ENCODE measurements at regions not wholly inside any gene's neighbourhood (a gene's known extent, or its start where the extent isn't known, plus 50 kb on each side); places are given as distances from the start of the nearest gene placed in this dataset.

DNA sequence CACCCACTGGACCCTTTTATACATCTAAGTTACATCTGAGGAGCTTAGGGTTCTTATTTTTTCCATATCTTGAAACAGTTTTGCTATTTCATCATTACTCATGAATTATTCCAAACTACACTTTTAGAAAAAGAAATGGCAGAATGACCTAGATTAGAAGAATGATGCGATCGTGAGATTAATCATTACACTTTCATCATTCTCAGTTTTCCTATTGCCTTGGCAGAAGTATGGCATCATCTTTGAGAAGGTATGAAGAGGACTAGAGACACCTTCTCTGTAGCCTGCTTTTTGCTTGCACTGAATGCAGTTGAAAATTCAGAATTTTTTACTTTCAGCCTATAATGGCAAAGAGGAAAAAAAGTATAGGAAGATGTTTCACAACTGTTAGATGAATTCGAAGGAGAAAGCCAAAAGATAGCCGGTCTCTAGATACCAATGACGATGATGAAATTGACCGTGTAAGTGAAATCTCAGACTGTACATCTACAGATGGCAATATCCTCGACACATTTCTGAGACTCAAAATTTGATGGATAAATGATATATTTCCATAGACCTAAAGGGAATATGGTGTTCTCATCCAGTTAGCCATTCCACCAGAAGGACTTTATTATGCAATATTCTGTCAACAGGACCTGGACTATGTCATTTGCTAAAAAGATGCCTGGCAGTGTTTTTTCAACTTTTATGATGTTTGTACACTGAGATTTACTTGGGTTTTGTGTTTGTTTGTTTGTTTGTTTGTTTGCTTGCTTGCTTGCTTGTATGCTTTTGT, 191.8 kb downstream of the TOMM20 start:
- DNase-seq (ENCODE audit: low read depth) = no peak

DNA sequence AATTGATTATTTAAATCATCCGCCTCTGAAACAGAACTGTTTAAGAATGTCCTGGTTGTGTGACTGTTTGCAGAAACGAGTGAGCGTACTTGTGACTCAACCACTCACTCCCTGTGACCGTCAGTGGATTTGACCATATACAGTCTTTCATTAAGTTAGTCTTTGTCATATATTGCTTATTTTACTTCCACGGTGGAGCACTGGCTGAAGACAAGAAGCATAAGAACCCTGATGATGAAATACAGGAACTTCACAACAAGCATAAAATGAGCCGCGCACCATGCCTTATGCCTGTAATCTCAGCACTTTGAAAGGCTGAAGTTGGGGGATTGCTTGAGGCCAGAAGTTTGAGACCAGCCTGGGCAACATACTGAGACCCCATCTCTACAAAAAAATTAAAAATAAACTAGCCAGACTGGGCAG, 194.0 kb downstream of the TOMM20 start:
- DNase-seq (ENCODE audit: low read depth) = no peak

DNA sequence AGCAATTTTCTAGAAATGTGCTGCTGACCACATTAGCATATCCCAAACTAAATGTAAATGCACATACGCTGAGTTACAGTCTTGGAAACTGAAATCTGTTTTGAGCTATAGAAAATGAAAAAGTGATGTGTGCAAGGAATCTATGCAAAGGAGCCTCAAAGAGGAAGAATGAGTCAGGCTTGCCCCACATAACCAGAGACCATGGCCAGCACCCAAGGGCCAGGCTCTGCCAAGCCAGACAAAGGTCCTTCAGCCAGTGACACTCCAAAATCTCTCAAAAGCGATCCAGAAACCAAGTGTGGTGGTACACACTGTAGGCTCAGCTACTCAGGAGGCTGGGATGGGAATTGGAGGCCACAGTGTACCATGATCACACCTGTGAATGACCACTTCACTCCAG, 195.2 kb downstream of the TOMM20 start:
- DNase-seq (ENCODE audit: low read depth) = no peak

DNA sequence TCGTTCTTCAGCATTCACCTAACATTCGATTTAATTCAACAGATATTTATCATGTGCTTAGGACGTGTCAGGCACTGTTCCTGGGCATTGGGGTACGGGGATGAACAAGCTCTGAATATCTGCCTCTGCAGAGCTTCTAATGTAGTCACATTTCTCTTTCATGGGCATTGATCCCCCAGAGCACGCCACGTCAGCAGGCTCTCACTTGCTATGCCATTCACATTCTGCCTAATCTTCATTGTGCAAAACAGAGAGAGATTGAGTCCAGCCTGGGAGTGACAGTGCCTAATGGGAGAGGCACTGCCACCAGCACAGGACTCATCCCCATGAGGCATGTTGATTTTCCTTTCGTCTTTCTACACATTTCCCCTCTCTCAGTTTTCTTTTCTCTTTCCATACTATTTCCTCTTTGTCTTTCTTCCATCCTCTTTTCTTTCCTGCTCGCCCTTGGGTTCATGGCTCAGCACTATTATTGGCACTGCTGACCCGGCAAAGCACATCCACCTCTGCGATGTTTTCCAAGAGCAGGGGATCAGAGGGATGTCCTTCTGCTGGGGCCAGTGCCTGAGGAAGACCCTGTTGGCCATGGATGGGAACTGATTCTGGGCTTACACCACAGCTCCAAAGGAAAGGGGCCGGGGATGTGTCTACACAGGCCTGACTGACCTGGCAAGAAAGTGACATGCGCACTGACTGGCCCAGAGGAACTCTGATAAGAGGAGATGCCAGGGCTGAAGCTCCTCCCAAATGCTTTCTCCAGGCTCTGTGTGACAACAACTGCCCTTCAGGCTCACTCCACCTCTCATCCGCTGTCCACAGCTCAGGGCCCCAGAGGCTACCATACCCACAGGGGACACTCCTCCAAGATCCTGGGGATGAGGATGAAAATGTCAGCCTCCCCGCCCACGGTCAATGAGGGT, 195.9 kb downstream of the TOMM20 start:
- no peak for DNase-seq (ENCODE audit: low read depth)

DNA sequence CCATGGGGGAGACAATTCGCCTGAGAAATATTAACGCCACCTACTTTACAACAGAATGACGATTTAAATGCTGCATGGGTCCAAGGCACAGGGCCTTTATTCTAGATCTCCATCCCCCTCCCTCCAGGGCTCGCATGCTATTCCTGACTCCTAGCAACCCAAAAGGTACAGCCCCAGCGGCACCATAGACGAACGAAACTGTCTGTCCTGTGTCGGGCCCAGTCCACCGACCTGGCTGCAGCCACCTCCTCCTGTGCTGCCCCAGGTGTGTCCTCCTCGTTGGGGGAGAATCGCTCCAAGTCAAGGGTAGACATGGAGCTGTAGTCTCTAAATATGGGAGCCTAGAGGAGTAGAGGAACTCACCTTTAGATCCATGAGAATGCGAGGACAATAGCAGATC, 196.5 kb downstream of the TOMM20 start:
- DNase-seq (ENCODE audit: low read depth) = no peak

DNA sequence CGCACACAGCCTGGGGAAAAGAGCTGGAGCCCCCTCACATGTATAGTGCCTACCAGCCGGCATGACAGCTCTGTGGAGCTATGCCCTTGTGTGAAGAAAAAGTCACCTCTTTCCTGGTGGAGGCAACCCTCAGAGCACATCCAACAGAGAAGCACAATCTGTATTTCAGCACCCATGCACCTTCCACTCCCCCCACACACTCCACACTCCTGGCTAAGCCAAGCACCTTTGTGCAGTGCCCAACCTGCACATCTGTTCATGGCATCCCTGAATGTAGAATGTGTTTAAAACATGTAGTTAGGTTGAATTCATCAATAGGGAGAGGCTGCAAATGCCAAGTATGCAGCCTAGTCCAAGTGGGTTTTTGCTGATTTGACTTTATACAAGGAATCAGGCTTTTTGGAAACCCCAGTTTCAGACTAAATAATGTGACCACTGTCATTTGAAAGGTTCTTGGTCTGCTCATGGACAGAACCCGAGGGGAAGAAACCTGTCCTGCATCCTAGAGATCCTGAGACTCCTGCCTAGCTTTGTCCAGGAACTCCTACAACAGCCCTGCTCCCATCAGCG, 197.1 kb downstream of the TOMM20 start:
- DNase-seq (ENCODE audit: low read depth) = no peak

DNA sequence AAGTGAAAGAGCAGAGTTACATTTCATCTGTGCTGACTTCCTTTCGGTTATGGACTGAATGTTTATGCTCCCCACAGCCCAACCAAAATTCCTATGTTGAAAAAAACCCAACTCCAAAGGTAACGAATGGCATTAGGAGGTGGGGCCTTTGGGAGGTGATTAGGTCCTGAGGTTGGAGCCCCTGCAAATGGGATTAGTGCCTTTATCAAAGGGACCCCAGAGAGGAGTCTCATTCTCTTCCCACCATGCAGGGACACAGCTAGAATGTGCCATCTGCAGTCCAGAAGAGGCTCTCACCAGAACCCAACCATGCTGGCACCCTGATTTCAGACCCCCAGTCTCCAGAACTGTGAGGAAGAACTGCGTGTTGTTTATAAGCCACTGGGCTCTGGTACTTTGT, 199.3 kb downstream of the TOMM20 start:
- no peak for DNase-seq (ENCODE audit: low read depth)

DNA sequence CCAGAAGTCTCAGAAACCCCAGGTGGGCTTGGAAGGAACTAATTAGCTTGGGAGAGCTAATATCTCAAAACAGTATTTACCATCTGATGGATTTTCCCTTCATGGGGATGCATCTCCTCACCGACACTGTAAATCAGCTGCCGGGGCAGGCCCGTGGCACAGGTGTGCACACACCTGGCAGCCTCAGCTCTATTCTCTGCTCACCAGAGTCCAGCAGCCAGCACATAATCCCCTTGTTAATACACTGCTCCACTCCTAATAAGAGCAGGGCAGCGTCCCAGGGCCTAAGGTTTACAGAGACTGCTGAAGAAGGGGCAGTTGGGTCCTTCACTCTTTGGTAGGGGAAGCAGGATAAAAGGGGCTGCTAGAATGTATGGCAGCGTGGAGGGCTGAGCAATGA, 200.0 kb downstream of the TOMM20 start:
- DNase-seq (ENCODE audit: low read depth) = no peak

DNA sequence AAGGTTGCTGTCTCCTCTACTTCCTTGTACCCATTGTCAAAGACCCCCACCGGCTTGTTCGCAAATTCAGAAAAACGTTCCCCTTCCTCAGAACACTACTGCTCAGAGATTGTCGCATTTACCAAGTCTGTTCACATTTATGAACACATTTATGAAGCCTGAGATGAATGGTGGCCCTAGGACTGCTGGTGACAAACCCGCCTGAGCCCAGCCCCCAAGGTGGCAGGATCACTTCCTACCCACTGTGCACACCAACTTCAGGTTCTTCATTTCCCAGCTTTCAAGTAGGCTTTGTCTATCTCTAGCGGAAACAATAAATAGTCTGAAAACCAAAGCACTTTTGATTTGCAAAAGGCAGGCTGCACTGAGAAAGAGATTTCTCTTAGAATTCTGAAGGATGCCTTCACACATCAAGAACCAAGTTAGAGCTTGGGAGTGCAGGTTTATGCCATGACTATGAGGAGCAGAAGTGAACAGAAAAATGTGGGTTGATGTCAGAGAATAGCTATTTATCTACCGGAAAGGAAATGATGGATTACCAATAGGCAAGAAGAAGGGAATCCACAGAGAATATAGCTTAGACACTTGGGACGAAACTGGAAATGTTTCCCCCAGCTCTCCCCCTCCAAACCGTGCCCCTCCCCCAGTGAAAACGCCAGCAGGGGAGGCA, 200.5 kb downstream of the TOMM20 start:
- DNase-seq (ENCODE audit: low read depth) = no peak

DNA sequence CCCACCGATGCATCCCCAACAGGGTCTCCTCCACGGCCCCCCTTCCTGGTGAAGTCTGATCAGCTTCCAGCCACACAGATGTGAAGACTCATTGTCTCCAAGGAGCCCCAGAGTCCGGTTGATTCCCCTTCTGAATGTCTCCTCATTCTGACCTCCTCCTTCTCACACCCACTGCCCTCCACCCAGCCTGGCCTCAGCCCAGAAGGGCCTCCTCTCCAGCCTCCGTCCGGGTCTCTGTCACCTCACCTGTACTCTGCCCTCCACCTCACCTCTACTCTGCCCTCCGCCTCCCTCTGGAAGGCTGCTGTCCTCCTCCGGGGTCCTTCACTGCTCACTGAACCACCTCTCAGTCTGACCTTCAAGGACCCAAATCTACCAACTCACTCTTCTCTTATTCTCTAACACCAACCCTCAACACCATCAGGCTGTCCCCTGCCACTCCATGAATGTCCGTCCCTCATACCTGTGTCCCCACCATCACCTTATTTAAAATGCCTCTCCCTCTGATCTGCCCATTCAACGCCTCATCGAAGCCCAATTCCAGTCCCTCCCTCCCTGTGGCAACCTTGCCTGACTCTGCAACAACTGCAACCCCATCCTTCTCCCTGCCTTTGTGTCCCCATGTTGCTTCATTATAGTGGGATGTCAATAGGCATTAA, 201.2 kb downstream of the TOMM20 start:
- DNase-seq (ENCODE audit: low read depth) = no peak

DNA sequence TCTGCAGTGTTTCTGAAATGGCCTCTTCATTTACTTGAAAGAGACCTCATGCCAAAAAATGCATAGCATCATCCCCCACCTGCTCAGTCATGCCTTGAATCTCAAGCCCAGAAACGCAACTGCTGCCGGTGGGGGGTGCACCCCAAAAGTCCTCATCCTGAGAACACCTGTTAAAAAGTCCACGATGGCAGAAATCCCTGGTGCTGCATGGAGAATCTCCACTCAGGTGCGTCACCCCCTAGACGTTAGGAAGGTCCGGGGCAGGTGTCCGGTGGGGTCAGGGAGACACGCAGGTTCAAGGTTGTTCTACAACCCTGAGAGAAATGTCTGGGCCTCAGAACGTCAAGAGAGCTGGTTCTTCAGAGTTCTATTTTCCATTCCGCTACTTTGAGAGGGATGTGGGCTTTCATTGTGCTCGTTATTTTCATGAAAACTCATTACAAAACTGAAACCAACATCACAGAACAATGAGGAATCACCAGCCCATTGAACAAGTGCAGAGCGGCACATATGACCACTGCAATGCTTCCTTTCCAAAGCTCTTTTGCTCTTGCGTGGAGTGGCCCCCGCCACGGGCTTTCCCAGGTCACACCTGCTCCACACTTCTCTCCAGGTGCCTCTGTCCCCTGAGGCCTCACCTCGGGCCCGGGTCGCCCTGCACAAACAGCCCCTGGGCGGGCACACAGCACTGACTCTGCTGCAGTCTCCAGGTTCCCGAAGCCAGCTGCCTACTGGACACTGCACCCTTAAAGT, 201.9 kb downstream of the TOMM20 start:
- no peak for DNase-seq (ENCODE audit: low read depth)

DNA sequence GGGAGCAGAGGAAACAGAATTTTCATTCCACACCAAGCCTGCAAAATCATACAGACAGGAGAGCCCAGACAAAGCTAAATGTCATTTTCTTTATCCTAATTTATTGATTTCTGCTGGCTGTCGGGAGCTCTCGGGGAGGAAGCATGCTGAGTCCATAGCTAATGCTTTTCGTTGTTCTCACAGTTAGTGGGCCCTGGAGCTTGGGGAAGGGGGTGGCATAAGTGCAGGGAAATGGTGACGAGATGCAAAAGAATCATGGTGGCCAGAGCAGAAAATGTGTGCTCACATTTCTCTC, 202.4 kb downstream of the TOMM20 start:
- DNase-seq (ENCODE audit: low read depth) = no peak

DNA sequence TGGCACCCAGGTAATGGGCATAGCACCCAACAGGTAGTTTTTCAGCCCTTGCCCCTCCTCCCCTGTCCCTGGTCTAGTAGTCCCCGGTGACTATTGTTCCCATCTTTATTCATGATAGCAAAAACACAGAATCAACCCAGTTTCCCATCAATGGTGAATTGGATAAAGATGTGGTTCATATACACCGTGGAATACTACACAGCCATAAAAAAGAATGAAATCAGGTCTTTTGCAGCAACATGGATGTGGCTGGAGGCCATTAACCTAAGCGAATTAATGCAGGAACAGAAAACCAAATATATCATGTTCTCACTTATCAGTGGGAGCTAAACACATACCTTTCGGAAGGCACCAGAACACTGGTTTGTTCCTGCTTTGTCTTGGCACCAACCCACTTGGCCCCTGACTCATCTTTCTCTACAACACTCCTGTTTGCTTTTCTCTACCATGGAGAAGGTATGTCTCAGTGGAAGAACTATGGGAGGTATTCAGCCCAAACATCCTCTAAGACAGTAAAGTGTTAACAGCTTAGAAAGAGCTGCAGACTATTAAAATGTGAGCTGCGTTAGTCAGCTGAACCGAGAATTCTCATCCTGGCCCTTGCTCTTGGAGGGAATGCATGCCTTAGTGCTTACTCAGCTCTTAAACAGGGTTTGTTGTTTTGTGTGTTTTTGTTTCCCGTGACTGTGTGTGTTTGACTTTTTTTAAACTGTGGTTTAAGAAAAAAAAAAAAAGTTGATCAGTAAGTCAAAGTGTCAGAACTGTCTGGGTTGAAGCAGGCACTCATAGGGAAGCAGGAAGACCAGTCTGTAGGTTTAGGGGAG, 203.0 kb downstream of the TOMM20 start:
- DNase-seq (ENCODE audit: low read depth) = no peak

DNA sequence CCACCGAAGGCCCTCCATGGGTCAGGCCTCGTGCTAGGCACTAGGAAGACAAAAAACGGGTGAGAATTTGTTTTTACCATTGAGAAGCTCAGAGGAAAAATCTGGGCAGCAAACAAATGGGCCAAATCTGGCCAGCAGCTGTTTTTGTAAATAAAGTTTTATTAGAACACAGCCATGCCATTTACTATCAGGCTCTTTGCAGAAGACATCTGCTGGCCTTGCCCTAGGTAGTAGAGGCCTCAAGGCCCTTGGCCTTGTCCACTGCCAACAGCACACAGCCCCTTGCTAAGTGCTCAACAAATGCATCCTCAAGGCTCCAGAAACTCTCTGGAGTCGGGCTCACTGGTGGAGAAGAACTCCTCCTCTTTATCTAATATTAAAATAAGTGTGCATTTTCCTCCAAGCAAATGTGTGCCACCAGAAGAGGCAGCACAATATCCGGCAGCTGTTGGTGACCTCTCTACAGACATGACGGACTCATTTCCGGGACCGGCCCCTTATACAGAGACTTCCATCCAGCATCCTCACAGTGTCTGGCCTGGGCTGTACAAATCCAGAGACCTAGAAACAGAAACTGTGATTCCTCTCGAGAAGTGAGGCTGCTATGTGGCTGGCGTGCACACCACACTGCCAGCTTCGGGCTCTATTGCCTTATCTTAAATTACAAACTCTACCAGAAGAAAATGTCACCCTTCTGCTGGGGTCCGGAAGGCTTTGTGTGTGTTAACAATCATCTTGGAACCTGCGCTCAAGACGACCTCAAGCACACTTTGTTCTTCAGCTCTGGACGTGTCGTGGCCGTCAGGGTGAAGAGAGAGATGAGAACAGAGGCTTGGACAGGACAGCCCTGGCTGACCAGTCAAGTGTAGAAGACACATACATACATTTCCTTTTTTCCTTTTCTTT, 203.9 kb downstream of the TOMM20 start:
- DNase-seq (ENCODE audit: low read depth) = no peak

DNA sequence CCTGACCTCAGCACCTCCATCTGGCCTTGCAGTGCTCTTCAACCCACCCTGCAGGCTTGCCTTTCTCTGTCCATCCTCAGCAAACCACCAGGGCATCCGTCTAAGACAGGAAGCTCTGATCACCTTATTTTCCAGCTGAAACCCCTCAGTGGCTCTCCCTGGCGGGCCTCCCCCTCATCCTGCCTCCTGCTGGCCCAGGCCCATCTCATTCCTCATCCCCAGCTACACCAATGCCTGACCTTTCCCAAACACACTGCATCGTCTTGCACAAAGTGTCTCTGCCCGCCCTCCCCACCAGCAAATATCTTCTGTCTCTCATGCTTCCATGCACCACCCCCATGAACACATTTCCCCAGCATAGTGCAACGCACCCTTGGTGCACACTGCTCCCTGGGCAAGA, 205.0 kb downstream of the TOMM20 start:
- DNase-seq (ENCODE audit: low read depth) = no peak

DNA sequence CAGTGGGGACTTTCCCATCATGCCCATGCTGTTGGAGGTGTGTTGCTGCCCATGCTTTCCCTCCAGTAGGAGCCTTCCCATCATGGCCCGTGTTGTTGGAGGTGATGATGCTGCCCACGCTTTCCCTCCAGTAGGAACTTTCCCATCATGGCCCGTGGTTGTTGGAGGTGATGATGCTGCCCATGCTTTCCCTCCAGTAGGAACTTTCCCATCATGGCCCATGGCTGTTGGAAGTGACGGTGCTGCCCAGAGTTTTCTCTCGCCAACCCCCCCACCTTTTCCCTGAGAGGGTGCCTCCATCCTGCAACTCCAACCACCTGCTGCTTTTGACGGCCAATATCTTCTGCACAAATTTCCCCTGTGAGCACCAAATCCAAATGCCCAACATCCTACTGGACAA, 205.7 kb downstream of the TOMM20 start:
- no peak for DNase-seq (ENCODE audit: low read depth)

DNA sequence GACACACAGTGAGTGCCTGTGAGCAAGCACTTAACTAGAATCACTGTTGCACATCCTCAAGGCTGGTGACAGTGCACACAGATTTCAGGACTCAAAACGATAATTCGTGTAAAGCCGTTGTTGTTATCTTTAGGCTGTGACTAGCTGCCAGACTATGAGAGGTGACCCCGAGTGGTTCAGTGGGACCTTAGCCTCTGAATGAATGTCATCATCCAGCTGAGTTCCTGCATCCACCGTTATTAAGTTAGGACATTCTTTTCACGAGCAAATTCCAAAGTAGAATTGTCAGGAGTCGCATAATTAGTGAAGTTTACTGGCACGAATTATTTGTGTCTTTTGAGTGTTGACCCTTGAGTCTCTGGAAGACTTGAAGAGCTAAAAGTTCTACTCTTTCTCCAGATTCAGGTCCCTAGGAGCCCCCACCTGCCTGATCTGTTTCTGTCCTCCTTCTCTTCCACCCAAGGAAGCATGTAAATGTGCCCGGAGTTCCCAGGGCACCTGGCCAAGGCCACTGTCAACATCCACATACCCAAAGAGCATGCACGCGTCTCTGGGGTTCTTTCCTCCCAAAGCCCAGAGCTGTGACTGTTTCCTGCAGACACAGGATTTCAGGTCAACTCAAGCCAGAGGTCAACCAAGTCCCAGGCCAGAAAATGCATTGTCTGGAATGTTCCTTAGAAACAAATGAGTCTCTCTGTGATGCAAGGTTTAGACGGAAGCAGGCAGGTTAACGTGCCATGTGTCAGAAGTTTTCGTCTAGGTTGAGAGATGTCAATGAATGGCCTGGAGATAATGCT, 207.2 kb downstream of the TOMM20 start:
- no peak for DNase-seq (ENCODE audit: low read depth)

DNA sequence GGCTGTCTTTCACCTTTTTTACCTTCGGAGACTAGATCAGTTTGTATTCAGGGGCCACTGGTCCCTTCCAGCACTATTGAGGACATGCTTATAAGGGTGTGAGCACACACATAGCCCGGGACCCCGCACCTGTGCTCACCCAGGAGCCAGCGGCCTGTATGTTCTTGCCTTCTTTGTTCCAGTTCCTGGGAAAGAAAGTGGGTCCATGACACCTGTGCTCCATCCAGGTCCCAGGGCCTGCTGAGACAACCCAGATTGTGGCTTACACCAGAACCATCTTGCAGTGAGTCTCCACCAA, 207.8 kb downstream of the TOMM20 start:
- no peak for DNase-seq (ENCODE audit: low read depth)
